HG03342 (cell line): ENCODE measurements at regions not wholly inside any gene's neighbourhood (a gene's known extent, or its start where the extent isn't known, plus 50 kb on each side); places are given as distances from the start of the nearest gene placed in this dataset.
"Not testable (repeated sequence)": the region's sequence is repeated elsewhere in the genome, so short reads cannot be mapped to it uniquely, and the experiment has no call there.

ENCODE experiments used
- ATAC-seq: cut with Tn5 transposase; IDR thresholded peaks from one replicate; pipeline ENCODE4 v1.9.1; 2021; ENCODE audit warnings: mild to moderate bottlenecking, moderate library complexity; ENCODE audit not compliant: unreplicated experiment

DNA sequence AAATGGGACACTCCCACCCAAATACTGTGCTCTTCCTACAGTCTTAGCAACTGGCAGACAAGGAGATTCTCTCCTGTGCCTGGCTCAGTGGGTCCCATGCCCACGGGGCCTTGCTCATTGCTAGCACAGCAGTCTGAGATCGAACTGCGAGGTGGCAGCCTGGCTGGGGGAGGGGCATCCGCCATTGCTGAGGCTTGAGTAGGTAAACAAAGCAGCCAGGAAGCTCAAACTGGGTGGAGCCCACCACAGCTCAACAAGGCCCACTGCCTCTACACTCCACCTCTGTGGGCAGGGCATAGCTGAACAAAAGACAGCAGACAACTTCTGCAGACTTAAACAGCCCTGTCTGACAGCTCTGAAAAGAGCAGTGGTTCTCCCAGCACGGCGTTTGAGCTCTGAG, 174.8 kb downstream of the COL12A1 start:
- ATAC-seq, result not testable (repeated sequence)

DNA sequence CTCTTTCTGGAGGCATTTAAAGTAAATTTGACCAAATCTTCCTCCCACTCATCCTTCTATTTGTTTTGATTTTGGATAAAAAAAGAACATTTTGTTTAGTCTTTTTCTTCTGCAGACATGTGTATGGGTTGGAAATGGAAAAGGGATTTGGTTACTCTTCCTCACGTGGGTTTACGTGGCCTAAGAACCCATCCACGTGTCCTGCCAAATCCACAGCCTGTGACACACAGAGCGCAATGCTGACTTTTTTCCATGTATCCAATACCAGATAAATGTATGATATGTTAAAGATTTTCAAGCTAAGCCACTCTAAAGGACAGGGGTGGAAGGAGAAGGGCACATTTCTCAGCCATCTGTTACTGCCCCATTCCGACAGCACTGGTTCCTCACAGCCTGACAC, 176.5 kb downstream of the COL12A1 start:
- ATAC-seq, result no peak

DNA sequence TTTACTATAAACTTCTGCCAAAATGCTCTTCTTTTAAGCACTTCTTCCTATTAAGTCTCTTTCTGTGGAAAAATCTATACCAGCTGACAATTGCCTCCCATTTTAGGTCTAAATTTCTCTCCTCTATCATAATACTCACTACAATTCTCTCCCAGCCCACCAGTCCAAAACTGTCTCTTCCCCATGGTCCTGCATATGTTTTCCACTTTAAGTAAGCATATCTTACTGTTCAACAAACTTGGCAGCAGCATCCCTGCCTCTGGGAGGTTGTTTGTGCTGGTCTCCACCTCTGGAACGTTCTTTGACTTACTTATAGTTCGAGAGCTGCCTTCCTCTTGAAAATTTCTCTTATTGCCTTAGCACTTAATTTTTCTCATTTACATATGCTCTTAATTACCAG, 180.5 kb downstream of the COL12A1 start:
- ATAC-seq, result no peak

DNA sequence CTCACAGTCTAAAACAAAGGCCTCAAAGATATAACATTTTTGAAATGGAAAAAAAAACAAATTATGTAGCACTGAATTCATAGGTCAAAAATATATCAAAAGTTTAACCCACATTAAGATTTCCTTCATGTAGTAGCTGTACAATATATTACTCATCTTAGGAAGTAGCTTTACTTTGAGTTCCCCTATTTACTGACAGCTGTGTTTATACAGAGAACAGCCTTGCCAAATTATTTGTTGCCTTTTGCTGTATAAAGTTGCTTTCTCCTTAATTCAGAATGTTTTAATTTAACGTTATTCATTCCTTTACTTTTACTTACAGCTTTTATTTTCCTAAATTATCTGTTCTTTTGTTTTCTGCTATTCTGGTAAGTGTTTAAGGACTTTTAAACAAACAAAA, 181.0 kb downstream of the COL12A1 start:
- no peak for ATAC-seq

DNA sequence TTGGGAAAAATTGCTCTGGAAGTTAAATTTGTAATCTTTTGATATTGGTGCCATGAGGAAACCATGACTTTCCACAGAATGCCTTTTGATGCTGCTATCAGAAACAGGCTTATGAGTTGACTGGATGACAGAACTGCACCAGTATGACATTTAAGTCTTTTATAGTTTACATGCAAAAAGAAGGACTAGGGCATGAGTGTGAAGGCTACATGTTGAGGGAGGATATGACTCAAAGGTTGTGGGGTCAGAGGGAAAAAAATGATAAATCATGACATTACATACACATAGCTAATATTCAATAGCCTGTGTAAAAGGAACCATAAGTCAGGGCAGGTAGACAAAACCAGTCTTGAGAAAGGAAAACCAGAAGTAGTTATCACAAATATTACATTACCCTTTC, 182.2 kb downstream of the COL12A1 start:
- ATAC-seq, result no peak

DNA sequence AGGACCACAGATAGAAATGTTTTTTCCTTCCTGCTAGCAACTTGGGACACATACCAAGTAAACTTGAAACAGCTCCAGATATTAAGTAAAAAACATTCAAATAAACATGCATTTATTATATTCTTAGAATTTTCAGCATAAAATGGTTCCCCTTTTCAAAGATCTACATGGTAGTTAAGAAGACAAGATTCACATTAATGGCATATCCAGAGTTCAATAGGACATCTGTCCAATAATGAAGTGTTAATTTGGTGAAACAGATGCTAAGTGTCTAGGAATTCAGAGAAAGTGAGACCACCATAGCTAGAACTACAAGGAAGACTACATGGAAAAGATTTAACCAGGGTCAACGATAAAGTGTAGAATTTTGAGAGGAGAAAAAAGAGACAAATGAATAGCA, 184.9 kb downstream of the COL12A1 start:
- ATAC-seq, result no peak

DNA sequence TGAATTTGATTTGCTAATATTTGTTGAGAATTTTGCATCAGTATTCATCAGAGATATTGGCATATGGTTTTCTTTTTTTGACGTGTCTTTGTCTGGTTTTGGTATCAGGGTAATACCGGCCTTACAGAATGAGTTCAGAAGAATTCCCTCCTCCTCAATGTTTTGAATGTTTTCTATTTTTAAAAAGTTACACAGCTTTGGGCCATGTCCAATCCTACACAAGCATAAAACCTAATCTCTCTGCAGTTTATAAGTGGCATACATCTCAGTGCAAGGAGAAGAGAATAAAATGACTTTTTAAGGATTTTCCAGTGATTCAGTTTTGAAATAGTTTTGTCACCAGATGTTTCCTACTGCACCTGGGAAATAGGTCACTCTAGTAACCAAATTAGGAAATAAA, 185.5 kb downstream of the COL12A1 start:
- no peak for ATAC-seq

DNA sequence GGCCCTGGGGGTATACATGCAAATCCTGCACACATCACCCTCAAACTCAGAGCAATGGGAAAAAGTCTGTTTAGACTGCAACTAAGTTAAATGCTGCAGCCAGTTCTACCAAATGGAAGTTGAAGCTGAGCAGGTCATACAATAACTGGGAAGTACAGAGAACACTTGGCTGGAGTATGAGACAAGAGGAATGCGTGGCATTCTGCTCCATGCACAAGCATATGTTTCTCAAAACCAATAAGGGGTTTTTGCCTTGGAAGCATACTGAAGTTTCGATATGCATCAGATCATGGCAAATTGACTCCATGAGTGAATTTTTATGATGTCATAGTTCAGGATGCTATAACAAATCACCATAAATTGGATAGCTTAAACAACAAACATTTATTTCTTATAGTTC, 193.8 kb downstream of the COL12A1 start:
- no peak for ATAC-seq

DNA sequence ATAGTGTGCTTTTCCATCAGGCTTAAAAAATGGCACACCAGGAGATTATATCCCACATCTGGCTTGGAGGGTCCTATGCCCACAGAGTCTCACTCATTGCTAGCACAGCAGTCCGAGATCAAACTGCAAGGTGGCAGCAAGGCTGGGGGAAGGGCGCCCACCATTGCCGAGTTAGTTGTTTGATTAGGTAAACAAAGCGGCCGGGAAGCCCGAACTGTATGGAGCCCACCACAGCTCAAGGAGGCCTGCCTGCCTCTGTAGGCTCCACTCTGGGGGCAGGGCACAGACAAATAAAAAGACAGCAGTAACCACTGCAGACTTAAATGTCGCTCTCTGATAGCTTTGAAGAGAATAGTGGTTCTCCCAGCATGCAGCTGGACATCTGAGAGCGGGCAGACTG, 201.9 kb downstream of the COL12A1 start:
- ATAC-seq, result not testable (repeated sequence)

DNA sequence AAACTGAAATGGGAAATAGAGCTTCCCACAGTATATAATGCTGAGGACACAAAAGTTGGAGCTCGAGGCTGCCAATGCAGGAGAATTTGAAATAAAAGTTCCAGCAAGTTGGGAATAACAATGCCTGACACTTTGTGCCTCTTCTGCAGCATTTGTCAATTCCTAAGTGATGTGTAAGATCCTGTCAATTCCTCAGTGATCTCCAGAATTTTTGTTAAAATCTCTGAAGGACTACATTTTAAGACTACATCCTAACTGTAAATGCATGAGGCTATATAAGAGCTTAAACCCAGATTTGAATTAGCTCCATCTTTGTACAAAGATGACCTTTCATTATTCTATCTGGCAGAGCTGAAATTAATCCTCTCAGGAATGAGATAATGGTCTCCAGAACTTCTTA, 208.2 kb downstream of the COL12A1 start:
- no peak for ATAC-seq

DNA sequence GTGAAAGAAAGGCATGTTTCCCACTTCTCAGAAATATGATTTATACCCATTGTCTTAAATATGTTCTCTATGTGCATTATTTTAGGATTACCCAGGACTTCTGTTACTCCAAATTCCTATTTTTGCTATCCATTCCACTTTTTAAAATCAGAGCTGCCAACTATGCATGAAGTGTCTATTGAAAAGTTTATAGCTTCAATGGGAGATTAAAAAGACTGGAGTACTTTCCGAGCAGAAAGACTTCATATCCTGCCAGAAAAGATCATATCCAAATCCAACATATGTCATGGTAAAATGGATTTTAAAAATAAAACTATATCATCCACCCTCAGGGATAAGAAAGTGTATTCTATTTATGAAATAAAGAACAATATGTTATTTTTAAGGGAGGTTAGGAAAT, 212.7 kb downstream of the COL12A1 start:
- no peak for ATAC-seq

DNA sequence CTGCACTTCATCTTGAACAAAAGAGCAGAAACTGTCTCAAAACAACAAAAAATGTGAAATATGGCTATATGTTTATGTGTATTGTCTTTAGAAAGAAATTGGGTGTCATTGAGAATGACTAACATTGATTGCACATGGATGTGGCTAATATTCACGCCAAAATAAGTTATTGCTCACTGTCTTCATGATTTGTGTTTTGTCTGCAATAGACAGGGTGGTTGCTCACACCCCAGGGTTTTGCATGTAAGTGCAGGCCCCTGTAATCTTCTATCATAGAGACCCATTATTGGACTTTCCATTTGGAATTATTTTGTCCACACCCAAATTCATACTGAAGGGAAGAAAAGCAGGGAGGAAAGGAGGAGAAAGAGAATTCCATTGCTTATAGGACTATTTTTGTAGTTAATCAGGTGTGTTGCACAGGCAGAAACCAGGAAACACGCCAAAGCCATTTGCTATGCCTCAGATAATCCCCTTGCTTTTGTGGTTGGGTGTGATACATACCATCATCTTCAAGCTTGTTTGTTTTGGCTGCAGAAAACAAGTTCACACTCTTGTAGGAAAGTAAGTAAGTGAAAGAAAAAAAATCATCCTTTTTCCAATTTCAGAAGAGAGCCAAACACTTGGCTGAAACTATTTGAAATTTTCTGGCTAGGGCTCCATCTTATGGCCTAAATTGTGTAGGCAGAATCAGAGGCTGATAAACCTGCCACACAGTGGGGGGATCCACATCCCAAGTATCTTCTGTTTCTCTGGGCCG, 214.1 kb downstream of the COL12A1 start:
- ATAC-seq, result no peak

DNA sequence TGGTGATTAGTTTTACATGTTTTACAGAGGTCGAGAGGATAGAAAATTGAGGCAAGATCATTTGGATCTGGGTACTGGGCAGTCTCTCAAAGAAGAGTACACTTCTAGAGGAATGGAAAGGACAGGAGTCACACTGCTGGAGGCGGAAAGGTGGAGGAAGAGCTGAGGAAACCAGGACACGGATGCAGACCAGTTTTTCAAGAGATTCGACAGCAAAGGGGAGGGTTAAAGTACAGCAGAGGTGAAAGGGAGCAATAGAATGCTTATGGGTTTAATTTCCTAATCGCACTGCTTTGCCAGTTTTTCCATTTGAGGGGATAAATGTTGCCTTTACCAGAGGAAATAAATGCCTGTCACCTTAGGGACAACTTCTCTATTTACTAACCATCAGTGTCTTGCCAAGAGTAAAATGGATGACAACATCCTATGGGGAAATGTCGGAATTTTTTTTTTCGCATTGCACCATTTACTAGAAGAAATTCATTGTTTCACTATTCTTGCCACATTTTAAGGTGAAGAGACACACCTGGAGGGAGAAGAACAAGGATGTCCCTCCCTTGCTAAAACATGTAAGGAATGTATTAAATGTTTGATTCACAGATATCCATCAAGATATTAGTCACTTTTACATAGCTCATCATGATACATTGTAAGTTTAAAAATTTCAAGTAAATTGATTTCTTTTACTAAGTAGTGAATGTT, 226.6 kb downstream of the COL12A1 start:
- no peak for ATAC-seq

DNA sequence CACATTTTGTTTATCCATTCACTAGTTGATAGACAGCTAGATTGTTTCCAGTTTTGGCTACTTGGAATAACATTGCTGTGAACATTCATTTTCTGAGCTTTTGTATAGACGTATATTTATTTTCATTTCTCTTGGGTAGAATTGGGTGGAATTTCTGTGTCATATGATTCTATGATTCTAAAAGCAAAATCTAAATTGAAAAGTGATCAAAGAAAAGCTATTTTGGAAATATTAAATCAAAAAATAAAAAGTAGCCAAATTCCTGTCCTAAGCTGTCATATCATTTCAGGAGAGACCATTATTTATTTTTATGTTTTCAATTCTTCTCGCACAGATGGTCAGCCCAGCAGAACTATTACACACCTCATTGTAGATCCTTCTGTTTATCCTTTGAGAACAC, 229.2 kb downstream of the COL12A1 start:
- no peak for ATAC-seq

DNA sequence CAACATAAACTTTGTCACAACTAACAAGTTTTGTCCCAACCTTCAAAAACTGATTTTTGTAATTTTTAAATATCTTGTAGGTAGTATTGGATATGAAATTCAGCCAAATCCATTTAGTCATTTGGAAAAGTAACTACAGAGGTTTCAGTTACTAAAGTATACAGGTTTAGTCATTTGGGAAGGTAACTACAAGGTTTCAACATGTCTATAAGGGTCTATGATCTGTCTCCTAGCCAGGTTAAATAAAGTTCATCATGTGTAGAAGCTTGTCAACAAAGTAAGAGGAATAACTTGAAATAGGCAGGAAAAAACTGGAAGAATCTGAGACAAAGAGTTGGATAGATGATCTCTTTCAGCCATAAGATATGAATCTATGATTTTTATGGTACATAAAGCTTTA, 229.8 kb downstream of the COL12A1 start:
- ATAC-seq, result no peak

DNA sequence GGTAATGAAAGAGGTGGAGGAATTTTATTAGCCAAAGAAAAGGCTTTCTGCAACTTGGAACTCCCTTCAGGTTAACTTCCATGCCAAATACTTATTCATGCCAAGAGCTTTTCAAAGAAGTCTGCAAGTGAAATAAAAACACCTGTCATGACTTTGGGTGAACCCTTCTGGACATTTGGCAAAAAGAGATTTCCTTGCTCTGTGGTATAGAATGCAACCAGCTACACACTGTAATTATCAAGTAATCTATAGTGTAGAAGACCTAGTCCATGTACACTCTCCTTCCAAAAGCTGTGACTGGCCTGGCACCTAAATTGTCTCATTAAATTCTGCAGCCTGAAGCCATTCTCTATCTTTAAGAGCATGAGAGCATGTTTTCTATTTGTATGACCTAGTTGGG, 232.3 kb downstream of the COL12A1 start:
- ATAC-seq, result no peak

DNA sequence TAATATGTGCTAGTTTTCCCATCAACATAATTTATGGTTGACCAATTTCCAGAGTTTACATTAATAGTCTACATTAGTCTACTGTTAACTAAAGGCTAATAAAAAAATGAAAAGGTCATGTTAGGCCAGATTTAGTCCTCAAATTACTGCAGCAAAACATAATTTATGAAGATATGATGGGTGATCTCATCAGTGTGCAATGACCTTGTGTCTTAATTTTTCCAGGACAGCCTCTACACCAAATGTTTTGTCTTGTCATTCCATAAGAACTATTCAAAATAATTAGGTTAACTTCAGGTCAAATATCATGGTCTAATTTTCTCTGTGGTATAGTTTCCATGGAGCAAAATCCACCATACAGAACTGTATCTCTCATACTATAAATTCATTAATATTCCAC, 234.2 kb downstream of the COL12A1 start:
- no peak for ATAC-seq

DNA sequence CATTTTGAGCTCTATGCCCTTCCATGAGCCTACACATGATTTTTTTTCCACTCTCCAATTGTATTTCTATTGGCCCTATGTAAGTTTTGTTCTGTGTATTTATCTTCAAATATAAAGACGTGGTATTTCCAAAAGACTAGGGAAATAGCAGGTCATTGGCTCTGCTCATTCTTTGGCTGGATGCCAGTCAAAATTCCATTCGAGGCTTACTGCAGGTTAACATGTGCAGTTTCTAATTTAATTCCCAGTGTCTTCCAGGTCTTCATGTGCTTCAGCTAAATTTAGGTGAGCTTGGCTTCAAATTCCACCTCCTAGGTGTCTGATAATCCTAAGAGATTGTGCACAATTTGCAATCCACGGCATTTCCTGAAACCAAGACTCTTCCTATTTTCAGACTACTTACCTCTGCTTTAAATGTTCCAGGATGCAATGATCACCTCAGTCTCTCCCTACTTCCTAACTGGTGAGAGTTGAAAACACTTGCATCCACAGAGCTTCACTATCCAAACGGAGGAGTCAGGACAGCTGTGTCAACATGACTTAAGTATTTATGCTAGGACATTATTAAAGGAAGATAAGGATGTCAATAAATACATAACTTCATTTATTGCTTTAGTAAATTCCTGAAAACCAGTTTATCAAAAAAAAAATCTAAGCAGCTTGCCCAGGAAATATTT, 236.1 kb downstream of the COL12A1 start:
- no peak for ATAC-seq

DNA sequence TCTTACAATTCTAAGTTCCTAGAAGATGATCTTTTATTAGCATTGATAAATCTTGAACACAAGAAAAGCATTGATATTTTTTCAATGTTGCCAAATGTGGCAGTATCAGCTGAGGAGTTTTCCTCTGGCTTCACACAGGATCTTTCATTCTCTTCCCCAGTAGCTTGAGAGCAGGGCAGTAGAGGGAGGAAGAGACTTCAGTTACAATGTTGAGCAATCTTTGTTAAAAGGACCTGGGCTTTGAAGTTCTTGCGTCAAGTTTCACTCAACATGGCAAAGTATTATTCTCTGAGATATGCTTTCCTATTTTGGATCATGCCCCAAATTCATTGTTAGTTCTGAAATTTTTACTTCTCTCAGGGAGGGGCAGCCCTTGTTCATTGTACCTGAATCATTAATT, 238.0 kb downstream of the COL12A1 start:
- no peak for ATAC-seq

DNA sequence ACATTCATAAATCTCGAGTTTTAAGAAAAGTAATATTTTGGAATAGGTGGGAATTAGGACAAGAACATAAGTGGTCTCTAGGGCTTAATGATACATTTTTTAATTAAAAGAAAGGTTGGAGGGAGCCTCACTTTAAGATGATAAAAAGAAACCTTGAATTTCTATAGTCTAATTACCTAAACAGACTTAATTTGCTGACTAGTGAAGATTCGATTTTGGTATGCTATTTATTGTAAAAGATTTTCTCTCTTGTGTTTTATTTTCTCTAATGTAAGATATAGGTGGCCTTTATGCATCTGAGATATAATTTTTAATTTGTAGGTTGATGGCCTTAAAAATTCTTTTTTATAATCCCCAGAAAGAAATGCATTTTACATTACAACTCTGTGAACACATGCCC, 239.1 kb downstream of the COL12A1 start:
- ATAC-seq, result no peak

DNA sequence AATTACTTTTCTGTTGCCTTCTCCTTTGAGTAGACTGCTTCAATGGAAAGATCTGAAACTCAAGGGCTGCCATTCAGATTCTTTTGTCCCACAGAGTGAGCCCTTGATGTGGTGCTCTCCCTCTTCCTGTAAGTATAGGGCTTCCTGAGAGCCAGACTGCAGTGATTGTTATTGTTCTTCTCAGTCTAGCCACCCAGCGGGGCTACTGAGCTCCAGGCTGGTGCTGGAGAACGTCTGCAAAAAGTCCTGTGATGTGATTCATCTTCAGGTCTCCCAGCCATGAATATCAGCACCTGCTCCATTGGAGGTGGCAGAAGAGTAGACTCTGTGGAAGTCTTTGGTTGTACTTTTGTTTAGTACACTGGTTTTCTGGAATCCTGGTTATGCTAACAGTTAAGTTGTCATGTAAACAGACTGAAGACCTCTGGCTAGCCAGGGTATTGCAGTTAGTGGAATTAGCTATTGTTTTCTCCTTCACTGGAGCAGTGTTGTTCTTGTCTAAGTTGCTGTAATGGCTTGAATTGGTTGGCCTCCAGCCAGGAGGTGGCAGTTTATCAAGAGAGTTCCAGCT, 240.9 kb downstream of the COL12A1 start:
- ATAC-seq, result no peak
